Hindlimb muscle (tissue), 1 donor: ENCODE measurements at regions not wholly inside any gene's neighbourhood (a gene's known extent, or its start where the extent isn't known, plus 50 kb on each side); places are given as distances from the start of the nearest gene placed in this dataset.

ENCODE experiments used
- DNase-seq: peaks from one replicate; pipeline ENCODE4 v3.0.0-alpha.2; 2013

DNA sequence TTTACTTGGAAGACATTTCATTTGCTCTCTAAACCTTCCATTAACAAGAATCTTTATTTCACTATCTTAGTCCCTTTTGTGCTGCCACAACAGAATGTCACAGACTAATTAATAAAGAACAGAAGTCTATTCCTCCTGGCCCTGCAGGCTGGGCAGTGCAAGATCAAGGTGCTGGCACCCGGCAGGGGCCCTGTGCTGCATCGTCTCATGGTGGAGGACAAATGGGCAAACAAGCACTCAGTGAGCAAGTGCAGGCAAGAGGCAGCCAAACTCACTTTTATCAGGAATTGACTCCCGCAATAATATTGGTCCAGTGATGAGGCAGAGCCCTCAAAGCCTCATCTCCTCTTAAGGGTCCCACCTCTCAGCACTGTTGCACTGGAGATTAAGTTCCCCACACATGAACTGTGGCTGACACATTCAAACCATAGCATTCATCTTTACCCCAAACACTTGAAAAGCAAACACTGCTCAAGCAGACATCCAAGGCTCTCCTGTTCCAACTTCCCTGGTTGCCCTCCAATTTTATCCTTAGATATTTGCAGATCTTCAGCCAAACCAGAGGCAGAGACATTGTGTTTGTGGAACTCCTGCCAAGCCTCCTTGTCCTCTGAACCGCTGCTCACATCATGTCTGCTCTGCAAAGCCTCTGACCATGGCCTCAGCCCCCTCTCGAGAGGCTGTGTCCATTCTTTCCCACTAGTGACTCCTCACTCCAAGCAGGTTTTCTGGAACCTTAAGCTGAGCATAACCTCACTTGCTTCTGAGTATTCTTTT lies 404.4 kb upstream of the SOX11 start:
- no peak for DNase-seq

DNA sequence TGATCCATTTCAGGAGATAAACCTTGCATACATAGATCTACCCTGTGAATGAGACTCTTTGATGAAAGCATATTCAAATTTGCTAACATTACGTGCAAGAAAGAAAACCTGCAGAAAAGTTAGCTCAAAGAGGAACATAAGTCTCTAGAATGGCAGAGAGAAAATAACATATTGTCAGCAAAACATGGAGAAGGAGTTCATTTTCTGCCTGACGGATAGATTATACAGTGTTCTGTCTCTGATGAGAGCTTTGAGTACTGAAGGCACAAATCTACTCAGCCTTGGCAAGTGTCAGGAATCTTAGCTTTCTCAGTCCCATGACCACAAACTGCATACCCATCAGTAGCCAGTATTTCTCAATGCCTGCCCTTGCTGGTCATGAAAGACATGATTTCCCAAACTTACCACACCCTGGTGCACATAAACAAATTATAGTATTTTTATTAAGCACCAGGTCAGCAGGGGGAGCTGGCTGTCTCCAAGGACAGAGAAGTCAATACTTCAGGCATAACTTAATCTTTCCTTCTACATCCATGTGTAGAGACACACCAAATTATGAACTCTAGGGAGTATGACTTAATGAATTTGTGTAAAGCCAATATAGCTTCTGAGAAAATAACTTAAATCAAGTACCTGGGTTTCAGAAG lies 401.2 kb upstream of the SOX11 start:
- DNase-seq: no peak

DNA sequence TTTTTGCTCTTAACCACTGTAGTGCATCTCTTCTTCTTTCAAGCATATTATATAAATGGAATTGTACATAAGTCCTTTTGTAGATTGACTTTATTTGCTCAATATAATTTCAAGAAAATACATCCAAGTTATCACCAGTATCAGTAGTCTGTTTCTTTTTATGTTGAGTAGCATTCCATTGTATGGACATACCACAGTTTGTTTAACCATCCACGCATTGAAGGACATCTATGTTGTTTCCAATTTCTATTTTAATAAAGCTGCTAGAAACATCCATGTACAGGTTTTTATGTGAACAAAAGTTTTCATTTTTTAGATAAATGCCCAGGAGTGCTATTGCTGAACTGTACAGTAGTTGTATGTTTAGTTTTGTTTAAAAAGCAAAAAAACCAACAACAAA lies 387.5 kb upstream of the SOX11 start:
- DNase-seq: no peak

DNA sequence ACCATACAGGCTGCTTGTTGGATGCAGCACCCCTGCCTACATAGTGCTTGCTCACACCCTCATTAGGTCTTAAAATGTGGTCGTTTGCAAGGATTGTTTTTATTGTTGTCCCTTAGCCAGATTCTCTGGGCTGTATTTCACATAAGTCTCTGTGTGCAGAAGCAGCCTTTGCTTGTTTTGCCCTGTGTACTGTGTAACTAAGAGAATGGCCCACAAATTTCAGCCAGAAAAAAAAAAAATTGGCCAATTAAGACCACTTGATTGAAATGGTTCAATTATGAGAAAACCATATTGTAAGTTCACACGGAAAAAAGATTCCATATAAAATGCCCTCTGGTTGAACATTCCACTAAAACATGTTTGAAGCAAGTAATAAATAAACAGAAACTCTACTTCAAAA lies 377.1 kb upstream of the SOX11 start:
- no peak for DNase-seq

DNA sequence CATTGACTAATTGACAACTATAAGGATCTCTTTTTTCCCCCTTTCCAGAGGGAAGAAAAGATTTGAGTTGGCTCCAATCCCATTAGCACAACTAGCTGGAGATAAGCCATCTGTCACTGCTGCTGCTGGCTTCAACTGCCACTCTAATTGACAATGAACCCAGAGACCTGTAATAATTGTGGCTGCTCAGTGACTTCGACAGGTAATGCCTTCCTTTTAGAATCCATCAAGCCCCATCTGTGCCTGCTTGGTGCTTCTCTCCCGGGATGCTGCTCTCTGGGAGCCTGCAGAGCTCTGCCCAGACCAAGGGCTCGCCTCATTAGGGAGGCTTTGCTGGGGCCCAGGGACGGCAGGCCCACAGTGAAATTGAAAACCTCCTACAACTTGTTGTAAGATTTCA lies 376.7 kb upstream of the SOX11 start:
- no peak for DNase-seq

GRCh38 chr2:5316001-5316490 lies 376.1 kb upstream of the SOX11 start:
- DNase-seq: no peak

DNA sequence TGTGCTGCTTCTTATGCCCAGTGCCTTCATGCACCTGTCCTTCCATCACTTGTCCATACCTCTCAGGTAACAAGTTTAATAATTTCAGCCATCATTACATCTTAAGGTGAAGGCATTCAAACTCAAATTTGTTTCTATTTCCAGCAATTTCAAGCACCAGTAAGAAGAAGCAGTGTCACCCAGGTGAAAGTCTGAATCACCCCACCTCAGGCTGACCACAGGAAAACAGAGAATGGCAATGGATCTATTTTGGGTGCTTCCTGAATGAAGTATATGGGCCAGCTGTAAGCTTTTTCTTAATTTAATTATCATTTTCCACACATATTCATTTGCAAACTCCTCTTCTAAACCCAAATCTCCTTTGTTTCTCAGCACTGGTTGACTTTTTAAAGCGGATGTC lies 372.7 kb upstream of the SOX11 start:
- no peak for DNase-seq

DNA sequence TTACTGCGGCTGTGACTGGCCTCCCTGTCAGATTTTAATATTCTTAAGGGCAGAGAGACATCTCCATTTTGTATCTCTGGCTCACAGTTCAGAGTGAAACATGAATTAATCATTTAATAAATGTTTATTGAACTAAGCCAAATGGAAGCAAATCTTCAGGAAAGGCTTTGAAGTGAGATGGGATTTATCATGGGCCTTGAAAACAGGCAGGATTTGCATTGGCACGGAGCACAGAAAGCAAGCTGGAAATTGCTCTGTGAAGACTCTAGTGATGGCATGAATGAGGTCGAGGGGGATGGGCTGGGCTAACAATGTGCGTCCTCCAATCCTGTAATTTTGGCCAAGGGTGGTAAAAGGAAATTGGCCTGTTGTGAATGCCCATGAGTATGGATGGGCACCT lies 369.8 kb upstream of the SOX11 start:
- DNase-seq: no peak

DNA sequence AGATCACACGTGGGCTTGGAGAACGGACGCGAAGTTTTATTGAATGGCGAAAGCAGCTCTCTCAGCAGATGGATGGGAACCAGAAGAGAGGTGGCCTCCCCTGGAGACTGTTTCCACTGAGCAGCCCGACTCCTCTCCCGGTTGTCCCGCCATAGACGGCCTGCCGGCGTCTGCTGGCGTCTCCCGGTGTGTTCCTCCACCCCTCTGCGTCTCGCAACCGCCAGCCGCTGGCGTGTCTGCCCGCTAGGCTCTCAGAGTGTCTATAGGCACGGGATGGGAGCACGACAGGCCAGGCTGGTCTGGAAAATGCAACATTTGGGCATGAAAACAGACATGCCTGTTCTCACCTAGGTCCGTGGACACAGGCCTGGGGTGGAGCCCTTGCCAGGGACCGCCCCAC lies 366.7 kb upstream of the SOX11 start:
- no peak for DNase-seq

DNA sequence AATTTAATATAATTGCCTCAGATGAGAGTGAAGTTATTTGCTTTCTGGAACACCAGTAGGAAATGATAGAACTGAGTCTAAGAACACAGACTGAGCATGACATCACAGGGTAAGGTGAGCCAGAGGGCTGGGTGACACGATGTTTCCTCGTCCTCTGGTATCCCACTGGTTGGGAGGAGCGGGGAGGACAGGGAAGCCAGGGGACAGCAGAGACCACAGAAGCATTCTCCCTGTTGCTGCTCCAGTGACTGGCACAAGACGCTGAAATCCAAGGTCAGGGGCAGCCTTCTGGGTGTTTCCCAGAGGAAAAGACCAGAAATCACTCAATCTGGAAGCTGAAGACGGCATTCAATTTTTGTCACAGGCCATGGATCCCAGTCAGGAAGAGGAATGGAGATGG lies 363.4 kb upstream of the SOX11 start:
- DNase-seq: no peak

DNA sequence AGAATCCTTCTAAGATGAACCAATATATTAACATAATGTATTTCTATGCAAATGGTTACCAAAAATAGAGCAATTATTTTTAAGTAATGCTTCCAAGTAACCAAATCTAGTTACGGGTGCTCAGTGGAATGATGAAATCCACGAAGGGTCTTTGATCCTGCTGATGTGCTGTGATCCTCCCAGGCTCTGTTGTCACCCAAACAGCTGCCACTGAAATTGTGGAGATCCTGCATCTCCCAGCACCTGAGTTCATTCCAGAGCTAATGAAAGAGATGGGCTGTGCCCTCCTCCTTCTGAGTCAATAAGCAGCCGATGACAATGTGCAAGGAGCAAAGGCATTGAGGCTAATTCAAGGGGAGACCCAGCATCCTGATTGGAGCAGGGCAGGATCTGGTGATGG lies 362.4 kb upstream of the SOX11 start:
- DNase-seq: no peak

DNA sequence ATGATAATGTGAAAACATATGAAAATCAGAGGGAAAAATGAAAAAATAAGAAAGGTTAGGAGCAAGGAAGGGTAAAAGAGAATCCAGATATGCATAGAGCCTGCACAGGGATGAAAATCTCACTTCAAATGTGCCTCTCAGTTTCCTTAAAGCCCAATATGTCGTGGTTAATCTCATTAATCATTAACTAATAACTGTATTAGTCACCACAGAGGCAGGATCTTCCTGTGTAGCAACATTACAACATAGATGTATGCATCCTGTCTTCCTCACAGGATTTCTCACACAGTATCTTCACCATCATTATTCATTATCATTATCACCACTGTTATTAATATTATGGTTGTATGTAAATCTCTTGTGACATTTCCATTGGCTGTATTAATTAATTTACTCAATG lies 361.2 kb upstream of the SOX11 start:
- DNase-seq: no peak

- no peak for DNase-seq
These were observed 359.3 kb upstream of the SOX11 start for GRCh38 chr2:5332925-5333324.

DNA sequence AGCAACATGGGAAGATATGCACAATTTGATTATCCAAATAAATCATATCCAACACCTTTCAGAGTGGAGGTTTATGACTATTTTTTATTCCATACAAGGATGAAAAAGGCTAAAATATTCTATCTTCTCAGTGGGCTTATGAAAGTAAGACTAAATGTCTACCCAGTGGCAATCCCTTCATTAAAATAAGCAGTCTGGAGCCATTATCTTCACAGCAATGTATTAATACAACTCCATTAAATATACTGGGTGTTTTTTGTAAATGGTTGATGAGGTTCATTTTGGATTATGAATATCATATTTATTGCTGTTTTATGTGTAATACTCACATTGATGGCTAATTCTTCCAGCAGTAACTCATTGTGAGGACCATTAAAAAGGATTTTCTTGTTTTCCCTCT lies 352.7 kb upstream of the SOX11 start:
- DNase-seq: no peak

- no peak for DNase-seq
These were observed 348.3 kb upstream of the SOX11 start for GRCh38 chr2:5343785-5344335.

GRCh38 chr2:5352286-5352685 lies 339.9 kb upstream of the SOX11 start:
- DNase-seq: no peak

DNA sequence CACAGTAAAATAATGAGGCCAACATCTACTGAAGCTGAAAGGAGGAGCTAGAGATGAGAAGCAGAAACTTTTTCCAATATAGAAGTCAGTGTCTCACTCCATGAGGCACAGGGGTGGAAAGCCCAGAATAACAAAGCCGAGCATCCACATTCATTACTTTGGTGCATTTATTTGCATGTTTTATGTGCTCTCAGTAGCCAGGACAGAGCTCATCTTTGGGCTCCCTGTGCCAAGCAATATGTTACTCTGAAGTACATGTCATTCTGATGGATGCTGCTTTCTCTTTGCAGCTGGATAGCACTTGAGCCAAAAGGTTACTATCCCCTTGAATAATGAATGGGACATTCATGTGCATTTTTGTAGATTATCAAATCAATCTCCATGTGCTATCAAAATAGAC lies 338.6 kb upstream of the SOX11 start:
- DNase-seq: no peak

GRCh38 chr2:5359397-5359796 lies 332.8 kb upstream of the SOX11 start:
- no peak for DNase-seq

GRCh38 chr2:5360081-5360480 lies 332.1 kb upstream of the SOX11 start:
- no peak for DNase-seq

DNA sequence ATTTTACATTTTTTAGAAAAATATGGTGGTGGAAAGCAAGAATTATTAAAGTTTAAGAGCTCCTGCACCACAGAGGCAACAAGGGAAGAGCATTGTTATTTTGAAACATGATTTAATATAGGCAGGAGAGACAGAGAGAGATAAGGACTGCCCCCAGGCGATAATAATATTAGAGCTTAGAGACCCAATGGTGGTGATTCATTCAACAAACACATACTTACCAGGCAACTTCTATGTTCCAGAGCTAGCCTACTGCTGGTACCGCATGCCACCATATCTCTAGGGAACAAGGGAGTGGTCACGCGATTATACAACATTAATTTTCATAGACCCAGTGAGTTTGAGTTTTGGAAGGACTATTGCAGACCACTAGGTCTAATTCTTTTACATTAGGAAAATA lies 327.8 kb upstream of the SOX11 start:
- DNase-seq: no peak

GRCh38 chr2:5365871-5366461 lies 326.2 kb upstream of the SOX11 start:
- DNase-seq: peak; percentile 63

DNA sequence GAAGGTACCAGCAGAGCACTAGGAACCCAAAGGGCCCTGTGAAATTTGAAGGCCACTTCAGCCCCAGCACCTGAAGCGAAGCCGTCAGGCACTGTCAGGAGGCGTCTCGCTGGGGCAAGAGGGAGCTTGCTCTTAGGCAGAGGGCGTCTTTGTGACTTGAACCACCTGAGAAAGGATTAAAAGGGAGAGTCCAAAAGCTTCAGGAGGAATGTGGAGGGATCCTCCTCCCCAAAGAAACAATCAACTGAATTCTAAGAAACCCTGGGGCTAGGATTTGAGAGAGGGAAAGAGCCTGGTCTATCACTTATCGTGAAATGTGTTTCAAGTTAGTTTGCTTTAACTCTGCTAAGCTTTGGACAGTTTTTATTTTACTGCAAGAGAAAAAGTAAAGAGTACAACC lies 324.9 kb upstream of the SOX11 start:
- no peak for DNase-seq

DNA sequence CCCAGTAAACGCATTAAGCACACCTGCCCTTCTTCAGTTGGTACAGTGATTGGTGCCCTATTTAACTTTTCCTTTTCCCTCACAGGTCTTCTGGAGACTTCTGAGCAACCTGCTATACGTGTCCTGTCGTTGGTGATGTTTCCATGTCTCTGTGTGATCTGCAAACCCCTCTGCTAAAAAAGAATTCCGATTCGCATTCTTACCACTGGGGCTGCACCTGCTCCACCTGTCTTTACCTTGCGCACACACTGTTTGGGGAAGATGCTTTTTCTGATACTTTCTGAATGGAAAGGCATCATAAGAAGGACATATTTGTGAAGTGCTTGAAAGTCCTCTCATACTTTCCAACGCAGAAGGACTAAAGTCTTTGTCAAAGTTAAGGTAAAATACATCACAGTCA lies 323.9 kb upstream of the SOX11 start:
- no peak for DNase-seq

- no peak for DNase-seq
These were observed 322.7 kb upstream of the SOX11 start for GRCh38 chr2:5369510-5369909.
